SU-DHL-6 (cell line): ENCODE measurements at regions not wholly inside any gene's neighbourhood (a gene's known extent, or its start where the extent isn't known, plus 50 kb on each side); places are given as distances from the start of the nearest gene placed in this dataset.

Experiments
- H2AFZ ChIP-seq: fragments of 200-600 bp; sonication (generic); 2 replicates; pipeline ENCODE4 v1.6.1; 2014; ENCODE audit warnings: low read depth, mild to moderate bottlenecking, moderate library complexity, mixed read lengths, antibody characterized with exemption, low read length; ENCODE audit not compliant: severe bottlenecking
- H3F3A ChIP-seq: fragments of 200-600 bp; shearing (Covaris generic); 2 replicates; pipeline ENCODE4 v1.6.0; 2016; ENCODE audit warnings: antibody characterized with exemption, mild to moderate bottlenecking; ENCODE audit not compliant: insufficient read depth
- H3K27ac ChIP-seq: fragments of 200-600 bp; sonication (generic); 2 replicates; pipeline ENCODE4 v1.5.1; 2016; ENCODE audit warnings: low read depth, mild to moderate bottlenecking, low read length, moderate library complexity, mixed read lengths
- H3K27me3 ChIP-seq: fragments of 200-600 bp; sonication (generic), shearing (Covaris generic); 2 replicates; pipeline ENCODE4 v1.6.0; 2014; ENCODE audit warnings: mild to moderate bottlenecking, low read length
- H3K36me3 ChIP-seq: fragments of 200-600 bp; sonication (generic); 2 replicates; pipeline ENCODE4 v1.6.1; 2014; ENCODE audit warnings: mild to moderate bottlenecking, low read length, mixed read lengths
- H3K4me2 ChIP-seq: fragments of 300-600, 200-600 bp; shearing (Covaris generic), sonication (generic); 2 replicates; pipeline ENCODE4 v1.6.0; 2014; ENCODE audit warnings: low read length, low read depth, mild to moderate bottlenecking; ENCODE audit not compliant: poor library complexity, severe bottlenecking
- H3K4me3 ChIP-seq: fragments of 200-600 bp; sonication (generic); 2 replicates; pipeline ENCODE4 v1.5.1; 2014; ENCODE audit warnings: antibody characterized with exemption, low read length, mild to moderate bottlenecking, mixed read lengths; ENCODE audit not compliant: insufficient read depth, poor library complexity, severe bottlenecking
- H3K79me2 ChIP-seq: fragments of 200-600 bp; sonication (generic); 2 replicates; pipeline ENCODE4 v1.6.1; 2014; ENCODE audit warnings: mild to moderate bottlenecking, low read length, moderate library complexity; ENCODE audit not compliant: insufficient read depth
- H3K9ac ChIP-seq: fragments of 200-600 bp; sonication (generic); 2 replicates; pipeline ENCODE4 v1.7.0; 2014; ENCODE audit warnings: mild to moderate bottlenecking, low read length
- H3K9me2 ChIP-seq: fragments of 200-600 bp; sonication (generic); replicated peaks from 2 replicates; pipeline ENCODE4 v1.6.1; 2014; ENCODE audit warnings: low read length; ENCODE audit not compliant: insufficient read depth
- H3K9me3 ChIP-seq: fragments of 200-600 bp; sonication (generic); 2 replicates; pipeline ENCODE4 v1.6.1; 2014; ENCODE audit warnings: low read length, mixed read lengths; ENCODE audit not compliant: insufficient read depth
- H4K20me1 ChIP-seq: fragments of 200-600 bp; sonication (generic); 2 replicates; pipeline ENCODE4 v1.6.1; 2014; ENCODE audit warnings: low read depth, mild to moderate bottlenecking, antibody characterized with exemption, low read length, moderate library complexity, mixed read lengths
- EZH2phosphoT487 ChIP-seq: fragments of 200-600 bp; sonication (generic), shearing (Covaris generic); conservative IDR thresholded peaks from 2 replicates; pipeline ENCODE4 v1.6.1; 2018; ENCODE audit warnings: mild to moderate bottlenecking, antibody characterized with exemption, low read length, moderate library complexity, mixed read lengths
- TF ChIP-seq, protein P1 (sequence below): fragments of 200-600 bp; sonication (generic); IDR thresholded peaks from one replicate; pipeline ENCODE4 v1.5.1; 2017; ENCODE audit warnings: antibody characterized with exemption, mild to moderate bottlenecking, low read length, moderate library complexity; ENCODE audit not compliant: insufficient read depth, poor library complexity, severe bottlenecking

DNA sequence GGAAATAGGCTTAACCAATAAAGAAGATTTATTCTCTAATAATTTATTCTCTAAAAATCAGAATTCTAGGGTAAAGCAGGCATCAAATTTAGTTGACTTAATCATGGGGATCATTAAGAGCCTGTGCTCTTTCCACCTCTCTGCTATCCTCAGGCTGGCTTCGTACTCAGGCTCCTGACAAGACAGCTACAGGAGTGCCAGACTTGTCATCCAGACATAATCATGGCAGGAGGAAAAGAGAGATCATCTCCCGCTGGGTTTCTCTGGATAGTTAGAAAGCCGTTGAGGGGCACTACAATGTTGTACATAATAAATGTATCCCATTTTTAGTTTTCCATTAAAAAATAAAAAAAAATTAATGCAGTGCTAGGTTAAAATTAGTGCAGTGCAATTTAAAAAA, 171.9 kb downstream of the SEC61B start:
- H3K27me3 ChIP-seq, result no peaks in the 10 kb centered on the region
- TF ChIP-seq, protein P1, sequence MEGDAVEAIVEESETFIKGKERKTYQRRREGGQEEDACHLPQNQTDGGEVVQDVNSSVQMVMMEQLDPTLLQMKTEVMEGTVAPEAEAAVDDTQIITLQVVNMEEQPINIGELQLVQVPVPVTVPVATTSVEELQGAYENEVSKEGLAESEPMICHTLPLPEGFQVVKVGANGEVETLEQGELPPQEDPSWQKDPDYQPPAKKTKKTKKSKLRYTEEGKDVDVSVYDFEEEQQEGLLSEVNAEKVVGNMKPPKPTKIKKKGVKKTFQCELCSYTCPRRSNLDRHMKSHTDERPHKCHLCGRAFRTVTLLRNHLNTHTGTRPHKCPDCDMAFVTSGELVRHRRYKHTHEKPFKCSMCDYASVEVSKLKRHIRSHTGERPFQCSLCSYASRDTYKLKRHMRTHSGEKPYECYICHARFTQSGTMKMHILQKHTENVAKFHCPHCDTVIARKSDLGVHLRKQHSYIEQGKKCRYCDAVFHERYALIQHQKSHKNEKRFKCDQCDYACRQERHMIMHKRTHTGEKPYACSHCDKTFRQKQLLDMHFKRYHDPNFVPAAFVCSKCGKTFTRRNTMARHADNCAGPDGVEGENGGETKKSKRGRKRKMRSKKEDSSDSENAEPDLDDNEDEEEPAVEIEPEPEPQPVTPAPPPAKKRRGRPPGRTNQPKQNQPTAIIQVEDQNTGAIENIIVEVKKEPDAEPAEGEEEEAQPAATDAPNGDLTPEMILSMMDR, result no peak
- TF ChIP-seq EZH2phosphoT487, result no peak

DNA sequence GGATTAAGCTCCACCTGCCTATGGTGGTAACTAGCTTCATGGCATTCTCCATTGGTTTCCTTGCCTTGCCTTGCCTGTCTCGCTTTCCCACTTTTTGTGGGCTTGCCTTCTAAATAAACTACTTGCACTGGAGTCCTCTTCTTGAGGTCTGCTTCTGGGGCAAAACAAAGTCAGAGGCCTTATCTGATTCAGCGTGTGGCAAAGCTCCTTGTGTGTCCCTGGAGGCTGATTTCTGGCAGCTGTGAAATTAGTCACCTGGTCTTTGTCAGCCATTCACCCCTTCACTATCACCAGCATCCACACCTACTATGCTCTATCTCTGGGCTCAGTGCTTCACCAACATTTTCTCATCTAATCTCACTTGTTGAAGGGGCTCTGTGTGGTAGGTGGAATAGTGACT, 176.2 kb downstream of the SEC61B start:
- H3K27ac ChIP-seq, result no peak overlapping the region

More for the DNA sequence above, 171.9 kb downstream of the SEC61B start:
- H3K4me3 ChIP-seq, result no peak overlapping the region
- H3K79me2 ChIP-seq, result no peaks in the 10 kb centered on the region
- H3K27ac ChIP-seq, result no peak overlapping the region
- no peak overlapping the region for H3K4me2 ChIP-seq
- no peaks in the 10 kb centered on the region for H3K9me3 ChIP-seq
- H3K36me3 ChIP-seq, result no peaks in the 10 kb centered on the region
- H3K9ac ChIP-seq, result no peak overlapping the region
- H3F3A ChIP-seq, result no peaks in the 10 kb centered on the region
- H3K9me2 ChIP-seq, result no peaks in the 10 kb centered on the region
- H2AFZ ChIP-seq, result no peak overlapping the region
- H4K20me1 ChIP-seq, result no peaks in the 10 kb centered on the region

DNA sequence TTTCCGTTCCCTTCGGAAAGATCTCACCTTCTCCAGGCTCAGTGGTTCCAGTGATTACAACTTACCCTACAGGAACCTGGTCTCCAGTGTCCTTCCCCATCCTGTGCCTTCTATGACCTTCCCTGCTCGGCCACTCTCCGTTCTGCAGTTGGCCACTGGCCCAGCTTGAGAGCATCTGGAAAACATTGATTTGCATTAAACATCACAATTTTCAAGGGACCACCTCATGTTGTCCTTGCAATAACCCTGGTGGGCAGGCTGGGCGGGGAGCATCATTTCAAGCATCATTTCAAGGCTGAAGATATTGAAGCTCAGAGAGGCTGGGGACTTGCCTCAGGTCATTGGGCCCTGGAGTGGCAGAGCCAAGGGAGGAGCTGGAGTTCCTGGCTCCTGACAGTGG, 177.4 kb downstream of the SEC61B start:
- Histone ChIP-seq H3K27me3 (no peaks in the 10 kb centered on the region), H4K20me1 (no peaks in the 10 kb centered on the region), H3K36me3 (no peaks in the 10 kb centered on the region), H2AFZ (no peak overlapping the region), H3K9ac (no peak overlapping the region), H3K4me3 (no peak overlapping the region), H3F3A (no peaks in the 10 kb centered on the region), H3K9me2 (no peaks in the 10 kb centered on the region), H3K27ac (no peak overlapping the region), H3K79me2 (no peaks in the 10 kb centered on the region), H3K9me3 (no peaks in the 10 kb centered on the region), H3K4me2 (no peak overlapping the region)
- TF ChIP-seq, protein P1, result no peak
- no peak for TF ChIP-seq EZH2phosphoT487

More for the DNA sequence above, 176.2 kb downstream of the SEC61B start:
- Histone ChIP-seq H3K9ac (no peak overlapping the region), H3K79me2 (no peaks in the 10 kb centered on the region), H4K20me1 (no peaks in the 10 kb centered on the region), H3K9me2 (no peaks in the 10 kb centered on the region), H3K4me2 (no peak overlapping the region), H2AFZ (no peak overlapping the region), H3K27me3 (no peaks in the 10 kb centered on the region), H3K36me3 (no peaks in the 10 kb centered on the region), H3K4me3 (no peak overlapping the region), H3K9me3 (no peaks in the 10 kb centered on the region), H3F3A (no peaks in the 10 kb centered on the region)
- no peak for TF ChIP-seq EZH2phosphoT487
- TF ChIP-seq, protein P1, result no peak
